CD1c-positive myeloid dendritic cell (primary cell): ENCODE measurements at regions not wholly inside any gene's neighbourhood (a gene's known extent, or its start where the extent isn't known, plus 50 kb on each side); places are given as distances from the start of the nearest gene placed in this dataset.
"Not testable (repeated sequence)": the region's sequence is repeated elsewhere in the genome, so short reads cannot be mapped to it uniquely, and the experiment has no call there.

Source experiments
- DNase-seq: peaks from one replicate; pipeline ENCODE4 v3.0.0-alpha.2; 2016; ENCODE audit errors: extremely low spot score

DNA sequence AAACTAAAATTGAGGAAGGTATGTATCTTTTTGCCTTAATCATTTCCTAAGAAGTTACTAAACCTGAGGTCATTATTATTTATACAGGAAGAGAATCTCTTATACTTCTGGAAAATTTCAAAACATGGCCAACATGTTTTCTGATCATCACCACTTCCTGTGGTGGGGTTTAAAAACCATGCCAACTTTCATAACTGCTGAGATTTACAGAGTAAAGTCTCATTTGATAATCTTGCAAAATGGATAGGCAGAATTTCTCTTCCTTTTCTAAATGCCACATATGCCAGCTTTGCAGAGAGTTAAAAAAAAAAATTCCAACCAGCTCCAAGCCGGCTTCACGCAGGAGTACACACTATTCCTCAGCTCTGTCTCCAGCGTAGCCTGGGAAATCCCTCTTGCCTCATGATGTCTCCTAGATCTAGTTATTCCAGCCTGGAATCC lies 124.3 kb upstream of the SPRED1 start:
- DNase-seq: peak; percentile 90

DNA sequence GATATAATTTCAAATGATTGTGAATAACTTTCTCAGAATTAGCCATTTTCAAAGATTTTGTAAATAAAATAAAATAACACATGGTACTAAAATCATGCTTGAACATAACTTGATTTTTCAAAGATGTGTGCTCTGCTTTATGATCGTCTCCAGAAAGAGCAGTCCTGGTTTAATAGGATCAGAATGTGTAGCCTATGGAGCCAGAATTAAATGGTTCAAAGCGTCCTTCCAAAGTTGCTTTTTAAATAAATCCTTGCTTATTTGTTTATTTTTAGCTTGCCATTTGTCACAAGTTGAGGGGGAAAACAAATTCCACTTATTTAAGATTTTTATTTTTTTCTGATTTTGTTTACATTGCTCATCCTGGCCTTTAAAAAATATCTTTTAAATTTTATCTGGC lies 123.7 kb upstream of the SPRED1 start:
- peak; percentile 33 for DNase-seq

DNA sequence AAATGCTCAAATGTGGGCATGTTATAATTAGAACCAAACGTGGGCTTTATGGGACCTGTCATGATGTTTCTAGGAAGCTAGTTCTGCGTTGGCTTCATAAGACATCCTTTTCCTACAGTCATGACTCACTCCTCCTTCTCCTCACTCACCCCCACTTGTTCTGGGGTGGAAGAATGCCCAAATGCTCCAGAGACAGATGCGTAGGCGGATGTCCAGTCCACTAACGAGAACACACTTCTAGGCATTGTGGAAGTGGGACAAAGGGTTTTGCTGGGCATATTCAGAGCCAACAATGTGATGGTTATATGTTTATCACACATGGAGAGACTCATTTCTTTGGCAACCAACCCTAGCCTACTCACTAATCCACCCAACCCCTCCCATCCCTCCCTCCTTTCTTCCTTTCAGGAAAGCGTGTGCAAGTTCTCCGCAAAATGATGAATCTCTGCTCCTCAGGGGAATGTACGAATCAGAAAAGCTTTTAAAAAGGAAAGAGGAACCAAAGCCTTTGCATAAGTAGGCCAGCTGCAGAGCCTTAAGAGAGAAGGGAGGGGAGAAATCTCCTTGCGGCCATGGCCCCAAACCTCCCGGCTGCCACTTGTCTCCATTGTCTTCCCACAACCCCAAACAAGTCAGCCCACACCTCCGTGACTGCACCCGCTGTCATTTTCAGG lies 123.0 kb upstream of the SPRED1 start:
- peak; percentile 97 for DNase-seq

DNA sequence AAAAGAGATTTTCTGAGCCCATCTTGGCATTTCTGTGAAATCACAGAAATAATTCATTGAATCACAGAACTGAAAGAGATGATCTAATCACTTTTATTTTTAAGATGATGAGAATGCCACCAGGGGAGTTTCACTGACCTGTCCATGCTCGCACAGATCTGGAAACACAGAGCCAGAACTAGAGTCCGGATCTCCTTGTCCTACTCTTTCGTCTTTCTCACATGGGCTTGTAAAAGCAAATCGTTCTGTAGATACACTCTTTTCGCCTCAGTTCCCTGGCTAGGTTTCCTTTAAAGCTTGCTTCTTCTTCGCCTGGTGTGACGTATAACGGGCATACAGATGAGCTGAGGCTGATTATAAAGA lies 122.5 kb upstream of the SPRED1 start:
- DNase-seq: no peak

DNA sequence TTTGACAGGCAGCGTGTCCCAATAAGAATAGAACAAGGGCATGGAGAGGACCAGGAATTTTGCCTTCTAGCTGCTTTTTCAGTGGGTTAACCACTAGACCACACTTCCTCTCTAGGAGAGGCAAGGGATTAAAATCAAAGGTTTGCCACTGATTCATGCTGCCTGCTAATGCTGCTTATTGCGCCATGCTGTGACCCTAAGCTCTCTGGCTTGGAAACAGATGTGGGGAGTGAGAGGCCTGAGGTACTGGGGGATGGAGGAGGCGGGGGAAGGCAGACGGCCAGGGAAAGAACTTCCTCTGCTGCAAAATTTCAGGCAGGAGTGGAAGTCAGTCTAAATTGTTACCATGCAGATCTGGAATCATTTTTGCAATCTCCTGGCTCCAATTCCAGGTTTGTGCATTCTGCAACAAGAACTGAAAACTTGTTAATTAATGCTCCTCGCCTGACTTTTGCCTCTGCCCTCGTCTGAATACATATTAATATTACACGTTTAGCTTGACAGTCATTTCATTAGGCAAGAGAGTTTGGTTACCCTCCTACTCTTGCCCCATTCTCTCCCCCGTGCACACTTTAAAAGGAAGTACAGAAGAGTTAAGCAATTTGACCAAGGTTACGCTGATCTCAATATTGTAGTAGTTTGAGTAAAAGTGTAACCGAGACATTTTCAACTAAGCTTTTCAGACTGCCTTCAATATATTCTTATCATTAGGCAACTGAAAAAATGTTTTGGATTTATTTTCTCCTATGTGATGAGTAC lies 121.7 kb upstream of the SPRED1 start:
- peak; percentile 94 for DNase-seq

DNA sequence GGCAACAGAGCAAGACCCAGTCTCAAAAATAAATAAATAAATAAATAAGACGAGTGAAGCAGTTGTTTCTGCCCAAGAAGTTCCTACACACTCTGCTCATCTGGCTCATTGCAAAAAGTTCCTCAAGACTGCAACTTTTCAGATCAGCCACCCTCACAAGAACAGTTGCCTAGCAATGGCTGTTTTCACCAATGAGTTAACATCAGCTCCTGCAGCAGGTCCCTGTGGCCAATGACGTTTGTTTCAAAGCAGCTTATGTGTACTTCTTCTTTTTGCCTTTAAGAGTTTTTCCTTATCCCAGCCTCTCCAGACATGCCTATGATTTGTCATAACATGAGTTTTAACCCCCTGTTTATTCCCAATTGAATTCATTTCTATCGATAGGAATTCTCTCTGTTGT lies 118.4 kb upstream of the SPRED1 start:
- DNase-seq: peak; percentile 93

DNA sequence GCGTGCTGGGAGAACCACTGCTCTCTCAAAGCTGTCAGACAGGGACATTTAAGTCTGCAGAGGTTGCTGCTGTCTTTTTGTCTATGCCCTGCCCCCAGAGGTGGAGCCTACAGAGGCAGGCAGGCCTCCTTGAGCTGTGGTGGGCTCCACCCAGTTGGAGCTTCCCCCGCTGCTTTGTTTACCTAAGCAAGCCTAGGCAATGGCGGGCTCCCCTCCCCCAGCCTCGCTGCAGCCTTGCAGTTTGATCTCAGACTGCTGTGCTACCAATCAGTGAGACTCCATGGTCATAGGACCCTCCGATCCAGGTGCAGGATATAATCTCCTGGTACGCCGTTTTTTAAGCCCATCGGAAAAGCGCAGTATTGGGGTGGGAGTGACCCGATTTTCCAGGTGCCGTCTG lies 110.4 kb upstream of the SPRED1 start:
- DNase-seq: not testable (repeated sequence)

DNA sequence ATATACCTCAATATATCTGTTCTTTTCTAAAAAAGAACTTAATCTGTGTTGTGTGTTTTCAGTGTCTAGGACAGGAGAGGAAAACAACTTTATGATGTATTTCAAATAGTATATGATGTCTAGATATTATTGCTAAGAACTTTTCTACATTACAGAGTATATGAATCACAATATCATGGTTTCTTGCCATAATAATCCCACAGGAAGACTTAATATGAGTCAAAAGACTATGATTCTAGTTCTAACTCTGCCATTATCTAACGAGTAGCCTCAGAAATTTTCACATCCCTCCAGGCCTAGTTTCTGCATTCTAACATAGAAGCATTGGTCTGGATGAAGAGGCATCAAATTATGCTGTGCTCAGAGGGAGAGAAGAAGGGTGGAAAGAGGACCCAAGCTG lies 107.7 kb upstream of the SPRED1 start:
- DNase-seq: no peak

DNA sequence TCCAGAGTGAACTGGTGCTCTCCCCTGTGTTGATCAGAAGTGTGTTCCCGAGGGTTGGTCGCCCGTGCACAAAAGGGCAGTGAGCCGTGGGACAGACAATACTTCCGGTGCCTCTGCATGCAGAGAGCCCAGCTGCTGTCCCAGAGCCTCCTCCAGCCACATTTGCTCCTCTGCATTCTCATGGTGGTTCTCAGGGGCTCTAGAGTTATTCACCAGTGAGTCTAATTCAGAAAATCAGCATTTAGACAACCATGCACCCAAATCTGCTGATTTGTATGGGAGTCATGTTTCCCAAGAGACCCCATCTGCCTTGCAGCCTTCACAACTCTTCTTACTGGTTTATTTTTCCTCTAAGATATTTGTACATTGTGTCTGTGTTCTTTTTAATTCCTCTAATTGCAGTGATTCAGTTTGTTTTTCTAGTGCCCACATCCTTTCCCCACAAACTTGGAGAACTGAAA lies 107.0 kb upstream of the SPRED1 start:
- DNase-seq: no peak

DNA sequence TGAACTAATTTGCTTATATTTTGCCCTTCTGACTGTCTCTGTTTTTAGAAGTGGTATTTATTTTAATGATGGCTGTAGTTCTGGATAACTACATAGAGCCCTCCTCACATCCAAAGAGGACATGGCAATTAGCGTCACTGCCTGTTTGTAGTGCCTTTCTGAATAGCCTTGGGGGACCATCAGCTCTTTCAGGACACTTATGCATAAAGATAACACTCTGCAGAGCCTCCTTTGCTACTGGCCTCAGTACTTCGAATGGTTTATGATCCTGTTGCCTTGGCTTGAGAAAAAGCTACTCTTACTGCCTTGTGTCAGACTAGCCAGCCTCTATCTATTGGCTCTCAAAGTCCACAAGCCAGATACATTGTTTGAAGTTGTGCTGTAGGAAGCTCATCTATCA lies 105.4 kb upstream of the SPRED1 start:
- no peak for DNase-seq

DNA sequence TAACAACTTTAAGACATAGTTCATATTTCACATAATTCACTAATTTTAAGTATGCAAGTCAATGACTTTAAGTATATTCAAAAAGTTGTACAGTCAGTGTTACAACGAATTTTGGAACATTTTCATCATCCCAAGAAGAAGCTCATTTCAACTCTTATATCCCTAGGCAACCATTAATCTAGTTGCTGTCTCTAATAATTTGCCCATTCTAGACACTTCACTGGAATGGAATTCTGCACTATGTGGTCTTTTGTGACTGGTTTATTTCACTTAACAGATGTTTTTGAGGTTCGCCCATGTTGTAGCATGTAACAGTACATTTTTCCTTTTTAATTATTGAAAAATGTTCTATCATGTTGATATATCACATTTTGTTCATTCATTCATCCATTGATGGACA lies 104.2 kb upstream of the SPRED1 start:
- no peak for DNase-seq

DNA sequence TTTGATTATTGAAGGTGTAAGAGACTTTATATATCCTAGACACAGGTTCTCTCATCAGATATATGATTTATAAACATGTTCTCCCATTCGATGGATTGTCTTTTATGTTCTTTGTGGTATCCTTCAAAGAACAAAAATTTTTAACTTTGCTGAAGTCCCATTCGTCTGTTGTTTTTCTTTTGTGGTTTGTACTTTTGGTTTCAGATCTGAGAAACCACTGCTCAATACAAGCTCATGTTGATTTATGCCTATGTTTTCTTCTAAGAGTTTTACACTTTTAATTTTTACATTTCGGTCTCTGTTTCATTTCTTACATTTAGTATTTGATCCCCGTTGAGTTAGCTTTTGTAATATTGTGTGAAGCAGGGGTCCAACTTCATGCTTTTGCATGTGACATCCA lies 103.3 kb upstream of the SPRED1 start:
- no peak for DNase-seq

DNA sequence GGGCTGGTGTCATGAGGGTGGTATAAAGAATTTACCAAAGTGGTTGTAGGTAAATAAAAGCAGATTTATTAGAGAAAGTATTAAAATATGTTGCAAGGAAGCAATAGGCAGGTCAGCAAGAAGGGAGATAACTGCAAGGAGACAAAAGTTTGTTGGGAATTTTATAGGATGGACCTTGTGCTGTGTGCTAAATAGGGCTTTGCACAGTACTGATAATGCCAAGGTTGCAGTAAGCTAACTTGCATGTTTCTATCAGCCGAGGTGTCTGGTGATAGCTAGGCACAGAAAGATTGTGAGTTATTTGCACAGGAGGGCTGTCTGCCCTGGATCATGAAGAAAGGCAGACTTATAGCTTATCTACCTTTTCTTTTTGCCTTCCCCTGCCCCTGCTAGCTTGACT lies 102.5 kb upstream of the SPRED1 start:
- no peak for DNase-seq

DNA sequence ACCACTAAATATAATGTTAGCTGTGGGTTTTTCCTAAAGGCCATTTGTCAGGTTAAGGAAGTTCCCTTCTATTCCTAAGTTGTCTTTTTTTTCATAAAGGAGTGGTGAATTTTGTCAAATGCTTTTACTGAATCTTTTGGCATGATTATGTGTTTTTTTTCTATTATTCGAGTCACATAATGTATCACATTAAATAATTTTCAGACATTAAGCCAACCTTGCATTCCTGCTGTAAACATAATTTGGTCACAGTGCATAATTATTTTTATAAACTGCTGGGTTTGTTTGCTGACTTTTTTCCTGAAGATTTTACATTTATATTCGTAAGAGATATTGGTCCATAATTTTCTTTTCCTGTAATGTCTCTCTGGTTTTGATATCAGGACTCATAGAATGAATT lies 101.8 kb upstream of the SPRED1 start:
- DNase-seq: no peak

DNA sequence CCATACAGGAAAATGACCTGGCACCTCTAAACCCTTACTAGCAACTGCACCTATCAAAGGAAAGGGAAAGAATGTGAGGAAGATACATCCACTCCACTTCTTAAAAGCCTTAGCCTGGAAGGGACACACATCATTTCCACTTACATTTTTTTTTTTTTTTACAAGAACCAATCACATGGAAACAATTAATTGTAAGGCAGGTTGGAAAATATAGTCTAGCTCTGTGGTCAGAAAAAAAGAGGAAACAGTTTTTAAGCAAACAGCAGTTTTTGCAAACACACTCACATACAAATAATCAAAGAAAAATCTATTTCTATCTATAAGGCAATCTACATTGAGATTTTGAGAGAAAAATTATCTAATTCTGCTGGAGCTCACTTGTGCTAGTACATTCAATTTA lies 98.9 kb upstream of the SPRED1 start:
- DNase-seq: no peak

DNA sequence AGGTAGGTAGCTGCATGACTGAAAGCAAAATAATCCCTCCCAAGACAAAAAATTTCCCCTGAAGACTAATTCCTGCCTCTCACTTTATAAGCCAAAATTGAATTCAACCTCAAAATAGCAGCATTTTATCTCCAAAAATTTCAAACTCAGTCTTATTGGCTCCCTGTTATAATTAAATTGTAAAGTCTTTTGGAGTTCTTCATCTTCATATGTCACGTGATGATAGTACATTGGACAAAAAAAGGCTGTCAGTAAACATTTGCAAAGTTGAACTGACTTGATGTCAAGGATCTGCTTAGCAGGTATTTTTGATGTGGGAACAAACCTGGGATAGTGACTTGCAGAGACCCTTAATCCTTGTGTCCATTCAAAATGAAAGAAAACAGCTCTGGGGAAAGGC lies 98.4 kb upstream of the SPRED1 start:
- DNase-seq: no peak

DNA sequence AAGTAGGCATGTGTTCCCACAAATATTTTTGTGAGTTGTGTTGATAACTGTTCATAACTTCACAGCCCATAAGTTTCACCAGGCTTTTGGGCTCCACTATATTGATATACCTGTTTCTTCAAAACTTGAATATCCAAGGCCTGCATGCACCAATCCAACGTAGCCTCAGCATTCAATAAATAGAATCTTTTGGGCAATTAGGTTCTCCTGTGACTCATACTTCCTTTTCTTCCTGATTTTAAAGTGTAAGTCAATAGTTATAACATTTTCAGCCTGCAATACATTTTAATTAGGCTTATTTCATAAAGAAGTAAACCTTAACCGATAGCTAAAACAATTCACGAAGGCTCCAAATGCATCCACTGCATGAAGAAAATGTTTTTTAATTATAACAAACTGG lies 97.8 kb upstream of the SPRED1 start:
- DNase-seq: no peak

DNA sequence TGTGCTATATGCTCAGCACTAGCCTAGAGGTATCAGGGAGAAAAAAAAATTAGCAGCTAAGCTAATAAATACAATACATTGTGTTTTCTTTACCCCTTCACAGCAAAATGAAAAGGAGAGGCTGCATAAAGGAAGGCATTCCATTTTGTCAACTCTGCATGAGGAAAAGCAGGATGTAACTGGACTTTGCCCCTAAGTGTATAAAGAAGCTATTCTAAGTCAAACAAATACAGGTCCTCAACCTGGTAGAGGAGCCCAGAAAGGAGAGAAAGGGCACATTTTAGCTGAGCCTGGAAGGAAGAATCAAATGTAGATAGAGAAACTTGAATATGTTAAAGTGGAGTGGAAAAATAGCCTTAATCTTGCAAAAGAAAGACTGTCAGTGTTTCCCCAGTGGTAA lies 89.0 kb upstream of the SPRED1 start:
- DNase-seq: no peak

DNA sequence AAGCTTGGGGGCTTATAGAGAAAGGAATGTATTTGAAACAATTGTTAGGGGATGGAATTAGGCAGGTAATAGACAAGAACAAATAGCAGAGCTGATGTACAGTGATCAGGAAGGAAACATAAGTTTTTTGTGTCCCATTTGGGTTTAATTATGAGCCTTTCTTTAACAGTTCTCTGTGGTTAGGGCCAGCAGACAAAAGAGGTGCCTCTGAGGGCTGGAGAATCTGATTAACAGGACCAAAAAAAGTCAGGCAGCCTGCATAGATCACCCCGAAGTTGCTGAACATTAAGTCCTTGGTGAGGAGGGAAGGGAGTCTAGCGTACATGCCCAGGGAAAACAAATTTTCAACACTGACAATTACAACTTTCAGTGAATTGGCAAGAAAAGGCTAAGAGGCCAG lies 88.6 kb upstream of the SPRED1 start:
- no peak for DNase-seq

DNA sequence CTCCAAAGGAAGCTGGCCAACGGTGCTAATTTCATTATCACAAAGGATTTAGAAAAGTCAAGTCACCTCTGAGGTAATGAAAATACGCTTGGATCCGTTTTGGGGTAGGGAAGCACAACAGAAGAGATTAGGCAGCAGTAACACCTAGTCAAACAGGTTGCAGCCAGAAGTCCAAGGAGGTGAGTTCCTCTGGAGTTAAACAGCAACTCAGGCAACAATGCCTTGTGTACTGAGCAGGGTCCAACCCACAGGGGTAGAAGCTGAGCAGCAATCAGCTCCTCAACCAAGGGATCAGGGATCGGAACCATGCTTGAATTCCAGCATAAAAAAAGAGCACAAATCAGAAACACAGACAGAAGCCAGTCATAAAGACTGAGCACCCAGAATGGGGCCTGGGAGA lies 88.1 kb upstream of the SPRED1 start:
- DNase-seq: no peak

DNA sequence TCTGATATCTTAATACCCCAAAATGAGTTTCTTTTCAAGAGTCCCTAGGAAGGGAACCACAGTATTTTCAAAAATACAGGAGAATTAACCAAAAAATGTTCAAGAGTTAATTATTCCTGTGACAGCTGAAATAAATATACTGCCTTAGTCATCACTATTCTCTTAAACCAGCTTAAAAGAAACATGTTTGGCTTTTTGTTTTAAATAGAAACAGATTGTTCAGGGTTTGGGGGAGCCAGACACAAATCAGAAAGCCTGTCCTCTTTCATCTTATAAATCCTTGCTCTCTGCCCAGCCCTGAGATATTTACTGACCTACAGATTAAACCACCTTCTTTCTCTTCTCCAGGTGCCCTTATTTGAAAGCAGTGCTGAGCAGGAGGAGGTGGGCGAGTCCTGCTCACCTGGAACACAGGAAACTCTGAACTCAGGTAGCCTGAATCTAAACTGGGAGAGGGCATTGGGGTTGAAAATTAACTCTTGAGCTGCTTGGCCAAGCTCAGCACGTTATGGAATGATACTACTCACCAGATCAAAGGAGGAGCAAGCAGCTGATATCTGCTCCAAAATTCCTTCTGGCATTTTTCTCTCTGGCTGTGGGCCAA lies 84.1 kb upstream of the SPRED1 start:
- no peak for DNase-seq

DNA sequence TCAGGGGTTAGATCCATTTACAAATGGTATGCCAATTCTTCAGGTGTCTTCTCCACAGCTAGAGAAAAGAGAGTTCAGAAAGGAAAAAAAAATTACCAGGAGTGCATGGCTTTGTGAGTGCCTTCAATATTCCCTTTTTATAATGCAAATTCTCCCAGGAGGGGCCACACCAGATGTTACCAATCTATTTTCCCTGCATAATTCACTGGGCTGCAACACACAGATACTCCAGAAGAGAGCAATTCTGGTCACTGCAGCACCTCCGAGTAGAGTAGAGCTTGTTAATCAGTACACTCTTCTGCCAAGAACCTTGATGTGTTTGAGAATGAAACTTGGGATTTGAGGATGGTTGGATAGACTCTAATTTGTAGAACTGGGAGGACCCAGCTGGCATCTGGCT lies 80.7 kb upstream of the SPRED1 start:
- no peak for DNase-seq

DNA sequence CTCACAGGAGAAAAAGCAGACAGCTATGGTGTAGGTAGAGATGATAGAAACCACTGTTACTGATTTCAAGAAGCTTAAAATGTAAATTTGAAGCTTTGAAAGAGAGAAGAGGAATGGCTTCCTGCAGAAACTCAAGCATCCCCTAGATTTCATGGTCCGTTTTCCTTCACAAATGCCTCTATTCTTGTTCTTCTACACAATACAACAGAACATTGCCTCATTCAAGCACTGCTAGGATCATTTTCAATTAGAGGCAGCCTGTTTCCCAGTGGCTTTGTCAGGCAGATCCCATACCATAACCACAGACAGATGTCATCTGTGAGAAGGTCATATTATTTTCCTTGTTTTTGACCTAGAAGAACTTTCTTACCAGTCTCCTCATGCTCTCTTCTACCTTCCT lies 77.9 kb upstream of the SPRED1 start:
- DNase-seq: no peak
